Lower lobe of right lung (tissue), 2 donors: ENCODE measurements at regions not wholly inside any gene's neighbourhood (a gene's known extent, or its start where the extent isn't known, plus 50 kb on each side); places are given as distances from the start of the nearest gene placed in this dataset.

Experiments
- ATAC-seq, 2 donors: fragments of 200-7000 bp; cut with Tn5 transposase; one replicate each; pipeline ENCODE4 v1.9.1; 2020 to 2022; ENCODE audit warnings: mild to moderate bottlenecking in 2 of 2, moderate library complexity in 2 of 2
- DNase-seq: peaks from one replicate; pipeline ENCODE4 v3.0.0-alpha.2; 2020
- H3K27ac ChIP-seq: fragments of 200-600 bp; one replicate; pipeline ENCODE4 v1.8.0; 2022
- H3K27me3 ChIP-seq: fragments of 200-600 bp; one replicate; pipeline ENCODE4 v1.8.0; 2022; ENCODE audit warnings: low read depth
- H3K36me3 ChIP-seq: fragments of 200-600 bp; one replicate; pipeline ENCODE4 v1.8.0; 2022; ENCODE audit warnings: mild to moderate bottlenecking
- H3K4me1 ChIP-seq: fragments of 200-600 bp; one replicate; pipeline ENCODE4 v1.8.0; 2022
- H3K4me3 ChIP-seq: fragments of 200-600 bp; one replicate; pipeline ENCODE4 v1.8.0; 2022; ENCODE audit warnings: mild to moderate bottlenecking
- H3K9me3 ChIP-seq: fragments of 200-600 bp; one replicate; pipeline ENCODE4 v1.8.0; 2022
- CTCF ChIP-seq: fragments of 200-600 bp; IDR thresholded peaks from one replicate; pipeline ENCODE4 v1.8.0; 2022; ENCODE audit warnings: antibody characterized with exemption, mild to moderate bottlenecking
- intact Hi-C: fragments of 100-400 bp; cut with DNase I; formaldehyde crosslinking; loops from one replicate; pipeline ENCODE4 v1.11.0; 2022
- donor health status: DM: no; HTN: yes; CAD: no; lungs with severe emphysema.

DNA sequence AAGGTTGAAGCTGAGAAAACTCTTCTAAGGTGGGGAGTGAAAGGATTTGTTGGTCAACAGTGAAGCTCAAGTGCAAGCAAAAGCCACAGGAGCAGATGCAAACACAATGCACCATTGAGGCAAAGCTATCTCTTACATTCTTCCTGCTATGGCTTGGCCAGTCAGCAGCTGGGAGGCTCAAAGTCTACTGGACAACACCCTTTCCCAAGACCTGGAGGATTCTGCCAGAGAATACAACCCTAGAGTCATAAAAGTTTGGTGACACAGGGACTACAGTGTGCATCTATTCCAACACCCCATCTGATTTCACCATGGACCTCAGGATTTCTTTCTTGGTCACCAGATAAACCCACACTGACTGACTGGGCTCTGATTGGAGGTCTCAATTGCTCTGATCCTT lies 342.0 kb downstream of the HRH4 start:
- DNase-seq: no peak
- intact Hi-C loops: no loop called here
- H3K9me3 ChIP-seq: no peaks in the 10 kb centered on the region
- no peaks in the 10 kb centered on the region for H3K27me3 ChIP-seq
- no peak overlapping the region for H3K27ac ChIP-seq
- no peak overlapping the region for H3K4me3 ChIP-seq
- no peaks in the 10 kb centered on the region for H3K36me3 ChIP-seq
- H3K4me1 ChIP-seq: no peaks in the 10 kb centered on the region
- ATAC-seq: no peak
- TF ChIP-seq CTCF: no peak

DNA sequence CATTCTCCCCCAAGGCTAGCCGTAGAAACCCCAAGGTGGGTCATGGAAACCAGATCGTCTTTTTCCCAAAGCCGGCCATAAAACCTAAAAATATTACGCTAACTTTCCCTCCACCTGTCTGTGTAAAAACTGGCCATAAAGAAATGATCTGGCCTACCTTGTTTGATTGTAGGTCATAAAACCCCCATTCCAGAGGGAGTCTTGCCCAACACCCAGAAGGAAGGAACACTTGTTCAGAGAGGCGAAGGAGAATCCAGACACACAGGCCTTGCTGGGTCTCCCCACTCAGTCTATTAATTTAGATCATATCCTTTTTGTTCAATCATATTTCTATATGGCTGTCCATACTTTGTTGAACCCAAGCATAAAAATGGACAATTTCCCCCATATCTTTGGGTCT lies 344.7 kb downstream of the HRH4 start:
- DNase-seq (no peak), ATAC-seq (no peak)
- H3K4me3 ChIP-seq: no peak overlapping the region

GRCh38 chr18:24809173-24809950 lies 348.9 kb downstream of the HRH4 start:
- intact Hi-C loops: no loop called here
- H3K4me3 ChIP-seq: no peak overlapping the region
- no peaks in the 10 kb centered on the region for H3K36me3 ChIP-seq
- H3K27ac ChIP-seq: no peak overlapping the region
- no peaks in the 10 kb centered on the region for H3K9me3 ChIP-seq
- no peaks in the 10 kb centered on the region for H3K4me1 ChIP-seq
- ATAC-seq (no peak), DNase-seq (no peak)
- TF ChIP-seq CTCF: no peak
- H3K27me3 ChIP-seq: no peaks in the 10 kb centered on the region

More for the DNA sequence above, 344.7 kb downstream of the HRH4 start:
- Histone ChIP-seq H3K9me3 (no peaks in the 10 kb centered on the region), H3K27me3 (no peaks in the 10 kb centered on the region), H3K27ac (no peak overlapping the region), H3K4me1 (no peaks in the 10 kb centered on the region), H3K36me3 (no peaks in the 10 kb centered on the region)
- TF ChIP-seq CTCF: no peak
- intact Hi-C loops: no loop called here

DNA sequence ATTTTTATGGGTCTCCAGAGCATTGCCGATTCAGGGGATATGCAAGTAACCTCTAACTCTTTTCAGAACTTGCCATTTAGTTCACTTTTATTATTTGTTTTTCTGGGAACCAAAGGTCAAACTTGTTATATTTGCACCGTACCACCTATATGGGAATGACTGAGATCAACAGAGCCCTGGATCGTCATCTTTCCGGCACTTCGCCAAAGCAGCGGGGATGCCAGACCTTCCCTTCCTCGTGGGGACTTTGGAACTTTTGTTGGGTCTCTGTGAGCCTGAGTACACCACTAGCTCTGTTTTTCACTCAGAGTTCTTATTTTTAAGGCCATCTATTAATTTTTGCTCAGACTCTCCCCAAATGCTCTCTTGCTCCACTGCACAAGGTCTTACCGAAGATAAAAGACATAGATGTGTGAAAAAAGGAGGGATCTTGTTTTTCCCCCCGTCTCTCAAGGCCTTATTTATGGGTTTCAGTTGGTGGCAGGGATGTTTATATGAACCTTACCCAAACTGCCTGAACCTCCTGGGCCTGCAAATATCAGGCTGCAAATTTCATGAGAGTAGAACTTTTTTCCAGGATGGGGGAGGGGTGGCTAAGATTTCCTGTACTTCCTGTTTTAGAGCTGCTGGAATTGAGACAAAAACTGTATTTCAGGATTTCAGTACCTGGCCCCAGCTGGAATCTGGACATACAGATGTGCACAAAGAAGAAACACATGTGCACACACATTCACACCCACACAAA lies 350.3 kb downstream of the HRH4 start:
- H3K4me1 ChIP-seq: no peaks in the 10 kb centered on the region
- intact Hi-C loops: no loop called here
- H3K36me3 ChIP-seq: no peaks in the 10 kb centered on the region
- no peak overlapping the region for H3K27ac ChIP-seq
- no peak overlapping the region for H3K4me3 ChIP-seq
- no peak for DNase-seq
- no peaks in the 10 kb centered on the region for H3K9me3 ChIP-seq
- no peaks in the 10 kb centered on the region for H3K27me3 ChIP-seq
- ATAC-seq: no peak
- TF ChIP-seq CTCF: no peak

- no peak for DNase-seq
- TF ChIP-seq CTCF: no peak
- H3K27me3 ChIP-seq: no peaks in the 10 kb centered on the region
- no peaks in the 10 kb centered on the region for H3K4me1 ChIP-seq
- no peaks in the 10 kb centered on the region for H3K9me3 ChIP-seq
- no peaks in the 10 kb centered on the region for H3K36me3 ChIP-seq
- H3K27ac ChIP-seq: no peak overlapping the region
- intact Hi-C loops: no loop called here
- no peak for ATAC-seq
- no peak overlapping the region for H3K4me3 ChIP-seq
These were observed 351.7 kb downstream of the HRH4 start for GRCh38 chr18:24811950-24812681.
